Medulla oblongata (tissue), 1 donor: ENCODE measurements at regions not wholly inside any gene's neighbourhood (a gene's known extent, or its start where the extent isn't known, plus 50 kb on each side); places are given as distances from the start of the nearest gene placed in this dataset.
A peak's percentile ranks its signal among the peaks of the same experiment; 100 is the strongest.

Experiments used
- DNase-seq: peaks from one replicate; pipeline ENCODE4 v3.0.0-alpha.2; 2015; ENCODE audit errors: extremely low spot score

- DNase-seq, result peak; percentile 56
Measured at GRCh38 chr18:40006634-40007033, 1948.4 kb upstream of the PIK3C3 start.

DNA sequence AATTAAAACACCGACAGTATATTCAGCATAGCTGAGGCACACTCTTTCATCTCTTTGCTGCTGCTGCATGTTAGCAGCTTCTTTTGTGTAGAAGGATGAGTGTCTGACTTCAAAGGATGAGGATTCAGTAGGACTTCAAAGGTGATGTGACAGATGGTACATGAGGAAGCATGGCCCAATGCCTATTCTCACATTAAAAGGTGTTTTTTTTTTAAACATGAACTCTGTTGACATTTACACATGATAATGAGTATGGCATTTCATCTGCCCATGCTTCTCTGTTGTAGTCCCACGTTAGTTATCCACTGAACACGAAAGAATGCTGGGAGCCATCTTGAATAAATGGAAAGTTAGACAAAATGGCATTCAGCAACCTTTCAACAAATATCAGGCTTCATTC lies 1950.8 kb upstream of the PIK3C3 start:
- no peak for DNase-seq

- DNase-seq, result no peak
Measured at GRCh38 chr18:39998317-39998716, 1956.7 kb upstream of the PIK3C3 start.

DNA sequence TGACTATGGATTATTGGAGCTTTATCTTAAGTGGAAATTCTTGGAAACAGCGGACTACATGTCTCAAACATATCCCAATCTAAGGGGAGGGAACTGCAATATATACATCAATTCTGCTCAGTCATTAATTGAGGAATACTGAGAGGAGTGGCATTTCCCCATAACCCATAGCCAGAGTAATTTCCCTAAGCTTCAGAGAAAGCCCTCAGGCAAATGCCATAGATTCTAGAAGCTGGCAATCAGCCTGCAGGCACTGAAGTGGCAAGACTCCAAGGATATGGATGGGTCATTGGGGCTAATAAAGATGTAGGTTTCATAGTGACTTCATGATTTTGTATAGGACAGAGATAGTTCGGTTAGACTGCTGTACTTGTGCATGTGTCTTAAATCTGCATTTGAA lies 1960.5 kb upstream of the PIK3C3 start:
- no peak for DNase-seq

GRCh38 chr18:39991696-39992265 lies 1963.3 kb upstream of the PIK3C3 start:
- DNase-seq, result no peak

DNA sequence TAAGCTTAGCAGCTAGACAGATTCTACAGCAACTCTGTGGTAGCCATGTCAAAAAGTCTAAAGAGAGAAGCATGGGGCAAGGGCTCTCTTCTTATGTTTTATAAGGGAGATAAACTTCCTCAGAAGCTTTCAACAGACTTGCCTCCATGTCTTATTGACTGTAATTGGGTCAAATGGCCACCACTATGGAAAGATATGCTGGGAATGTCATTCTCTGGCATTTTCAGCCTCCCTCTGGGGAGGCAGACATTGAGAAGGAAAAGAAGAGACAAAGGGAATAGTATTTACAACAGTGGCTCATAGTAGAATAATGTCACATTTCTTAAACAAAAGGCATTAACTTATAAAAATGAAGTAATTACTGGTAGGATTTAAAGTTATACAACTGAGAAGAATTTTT lies 1964.5 kb upstream of the PIK3C3 start:
- no peak for DNase-seq

- no peak for DNase-seq
Measured at GRCh38 chr18:39976771-39977170, 1978.3 kb upstream of the PIK3C3 start.

GRCh38 chr18:39972521-39972920 lies 1982.5 kb upstream of the PIK3C3 start:
- DNase-seq, result no peak

DNA sequence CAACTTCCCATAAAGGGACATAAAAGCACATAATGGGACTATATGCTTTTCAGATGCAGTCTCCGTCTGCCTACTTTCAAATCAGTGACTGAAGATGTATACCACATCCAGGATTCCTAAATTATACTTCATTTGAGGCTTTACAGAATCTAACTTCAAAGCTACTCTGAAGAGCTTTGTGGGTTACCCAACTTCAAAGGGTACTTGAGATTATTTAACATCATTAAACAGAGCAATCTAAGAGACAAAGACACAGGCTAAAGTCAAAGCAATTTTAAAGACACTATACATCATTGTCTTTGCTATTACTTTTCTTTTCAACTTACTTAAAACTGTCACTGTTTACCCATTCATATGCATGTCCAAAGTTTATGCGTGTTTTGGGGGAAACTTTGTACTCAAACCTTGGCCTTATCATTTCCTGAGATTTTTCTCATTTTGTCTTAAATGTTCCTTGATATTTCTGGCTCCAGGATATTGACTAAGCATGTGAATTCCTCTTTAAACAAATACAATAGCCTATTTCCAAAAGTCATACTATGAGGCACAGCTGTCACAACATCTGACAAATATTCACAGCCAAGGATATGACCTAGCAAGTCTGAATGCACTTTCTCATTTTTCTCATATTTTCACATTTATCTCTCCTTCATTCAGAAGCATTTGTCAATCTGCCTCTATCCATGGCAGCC lies 1985.1 kb upstream of the PIK3C3 start:
- no peak for DNase-seq

DNA sequence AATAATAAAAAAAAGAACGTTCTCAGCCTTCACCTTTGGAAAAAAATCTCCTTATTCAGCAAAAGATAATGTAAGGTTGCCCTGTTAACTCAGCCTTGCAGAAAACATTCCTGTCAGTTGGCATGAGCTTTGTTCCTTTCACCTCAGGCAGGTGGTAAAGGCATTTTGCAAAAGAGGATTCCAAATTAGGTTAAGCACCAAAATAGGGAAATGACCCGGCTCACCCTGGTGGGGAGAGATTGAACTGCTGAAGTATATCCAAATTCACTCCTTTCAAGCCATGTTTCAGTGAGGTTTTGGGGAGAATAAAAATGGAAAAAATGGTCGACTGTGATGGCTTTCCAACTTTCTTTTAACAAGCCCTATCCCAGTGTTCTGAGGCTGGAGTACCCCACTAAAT lies 1988.8 kb upstream of the PIK3C3 start:
- no peak for DNase-seq

DNA sequence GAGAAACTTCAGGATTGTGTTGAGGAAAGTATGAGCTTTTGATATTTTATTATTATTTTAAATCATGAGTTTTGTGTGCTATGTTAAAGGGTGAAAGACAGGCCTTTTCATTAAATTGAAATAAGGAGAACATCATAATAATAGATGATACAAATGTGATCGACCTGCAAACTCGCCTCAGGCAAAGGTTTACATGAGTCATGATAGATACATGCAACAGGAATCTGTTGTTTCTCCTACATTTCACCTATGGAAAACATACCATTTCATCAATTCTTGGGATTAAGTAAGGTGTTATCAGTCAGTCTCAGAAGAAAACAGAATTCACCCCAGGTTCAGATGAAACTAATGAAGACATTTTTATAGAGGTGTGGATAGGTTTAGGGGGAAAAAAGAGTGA lies 1992.5 kb upstream of the PIK3C3 start:
- no peak for DNase-seq

GRCh38 chr18:39960550-39960949 lies 1994.5 kb upstream of the PIK3C3 start:
- no peak for DNase-seq

- no peak for DNase-seq
Measured at GRCh38 chr18:39959839-39960238, 1995.2 kb upstream of the PIK3C3 start.

DNA sequence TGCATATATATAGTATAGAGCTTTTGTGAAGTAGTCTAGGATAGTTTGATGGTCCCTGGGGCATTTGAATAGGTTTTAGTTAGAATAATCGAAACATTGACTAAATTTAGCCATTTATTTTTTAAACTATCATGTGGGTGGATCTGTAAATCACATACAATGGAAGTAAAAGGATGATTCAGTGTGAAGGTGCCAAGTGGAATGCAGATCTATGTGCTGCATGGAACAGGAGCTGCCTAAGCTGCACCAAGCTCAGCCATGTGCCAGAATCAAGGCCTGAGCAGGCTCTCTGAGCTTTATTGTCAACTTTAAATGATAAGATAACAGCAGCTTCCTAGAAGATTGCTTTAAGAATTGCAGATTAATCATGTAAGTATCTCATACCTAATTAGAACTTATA lies 1996.2 kb upstream of the PIK3C3 start:
- no peak for DNase-seq

DNA sequence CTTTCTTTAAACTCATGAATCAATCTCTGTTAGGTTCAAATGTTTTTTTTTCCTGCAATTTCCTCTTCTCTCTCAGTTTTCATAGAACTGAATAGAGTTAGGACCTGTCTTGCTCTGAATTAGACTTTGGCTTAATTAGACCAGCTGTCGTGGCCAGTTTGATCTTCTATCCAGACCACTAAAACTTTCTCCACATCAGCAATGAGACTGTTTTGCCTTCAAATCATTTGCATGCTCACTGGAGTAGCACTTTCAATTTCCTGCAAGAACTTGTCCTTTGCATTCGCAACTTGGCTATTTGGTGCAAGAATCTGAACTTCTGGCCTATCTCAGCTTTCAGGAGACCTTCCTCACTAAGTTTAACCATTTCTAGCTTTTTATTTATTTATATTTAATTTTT lies 2002.2 kb upstream of the PIK3C3 start:
- DNase-seq, result no peak

DNA sequence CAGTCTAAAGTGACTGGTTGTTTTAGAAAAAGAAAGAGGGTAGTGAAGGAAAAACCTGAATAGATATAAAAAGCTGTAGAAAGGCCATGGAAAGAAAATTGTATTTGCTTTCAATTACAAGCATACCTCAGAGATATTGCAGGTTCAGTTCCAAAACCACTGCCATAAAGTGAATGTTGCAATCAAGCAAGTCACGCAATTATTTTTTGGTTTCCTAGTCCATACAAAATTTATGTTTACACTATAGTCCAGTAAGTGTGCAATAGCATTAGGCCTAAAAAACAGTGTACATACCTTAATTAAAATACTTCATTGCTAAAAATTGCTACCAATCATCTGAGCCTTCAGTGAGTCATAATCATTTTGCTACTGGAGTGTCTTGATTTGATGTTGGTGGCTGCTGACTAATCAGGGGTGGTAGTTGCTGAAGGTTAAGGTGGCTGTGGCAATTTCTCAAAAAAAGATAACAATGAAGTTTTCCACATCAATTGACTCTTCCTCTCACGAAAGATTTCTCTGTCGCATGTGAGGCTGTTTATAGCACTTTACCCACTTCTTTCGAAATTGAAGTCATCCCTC lies 2003.8 kb upstream of the PIK3C3 start:
- DNase-seq, result no peak

DNA sequence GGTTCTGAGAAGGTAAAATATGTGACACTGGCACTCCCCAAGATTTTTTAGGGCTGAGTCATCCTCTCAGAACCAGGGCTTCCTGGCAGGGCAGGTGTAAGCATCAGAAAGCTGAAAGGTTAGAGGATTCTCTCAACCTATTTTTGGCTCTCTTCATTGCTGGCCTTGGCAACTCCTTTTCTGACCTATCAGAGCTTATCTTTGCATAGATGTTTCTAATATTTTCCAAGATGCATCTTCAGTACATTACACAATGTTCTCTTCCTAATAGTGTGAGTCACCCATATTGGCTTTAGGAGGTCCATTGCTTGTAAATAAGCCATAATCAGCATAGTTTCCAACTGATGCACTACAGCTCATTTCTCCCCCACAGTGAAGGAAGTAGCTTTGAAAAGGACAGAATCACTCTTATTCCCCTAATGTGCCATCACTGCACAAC lies 2008.4 kb upstream of the PIK3C3 start:
- no peak for DNase-seq

GRCh38 chr18:39945076-39945475 lies 2010.0 kb upstream of the PIK3C3 start:
- DNase-seq, result no peak

- DNase-seq, result no peak
Measured at GRCh38 chr18:39942702-39943101, 2012.3 kb upstream of the PIK3C3 start.

GRCh38 chr18:39938676-39939608 lies 2016.1 kb upstream of the PIK3C3 start:
- no peak for DNase-seq

- no peak for DNase-seq
Measured at GRCh38 chr18:39935598-39935997, 2019.4 kb upstream of the PIK3C3 start.

DNA sequence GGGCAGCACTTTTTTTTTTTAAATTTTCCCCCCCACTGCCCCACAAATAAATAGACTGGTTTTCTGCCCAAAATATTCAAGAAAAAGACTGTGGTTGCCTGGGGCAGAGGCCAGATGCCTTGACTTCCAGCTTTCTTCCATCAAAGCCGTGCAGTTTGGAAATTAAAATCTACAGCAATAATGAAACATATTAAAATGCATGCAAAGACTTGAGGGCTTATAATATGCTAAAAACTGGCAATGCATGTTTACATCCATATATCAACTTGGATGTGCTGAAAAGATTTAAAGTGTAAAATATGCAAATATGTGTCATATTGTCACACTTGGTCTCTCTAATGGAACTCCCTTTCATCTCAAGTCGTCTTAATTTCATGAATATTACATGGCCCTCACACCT lies 2036.2 kb upstream of the PIK3C3 start:
- DNase-seq, result no peak
